ENCODE measurements at regions not wholly inside any gene's neighbourhood (a gene's known extent, or its start where the extent isn't known, plus 50 kb on each side); places are given as distances from the start of the nearest gene placed in this dataset.

DNA sequence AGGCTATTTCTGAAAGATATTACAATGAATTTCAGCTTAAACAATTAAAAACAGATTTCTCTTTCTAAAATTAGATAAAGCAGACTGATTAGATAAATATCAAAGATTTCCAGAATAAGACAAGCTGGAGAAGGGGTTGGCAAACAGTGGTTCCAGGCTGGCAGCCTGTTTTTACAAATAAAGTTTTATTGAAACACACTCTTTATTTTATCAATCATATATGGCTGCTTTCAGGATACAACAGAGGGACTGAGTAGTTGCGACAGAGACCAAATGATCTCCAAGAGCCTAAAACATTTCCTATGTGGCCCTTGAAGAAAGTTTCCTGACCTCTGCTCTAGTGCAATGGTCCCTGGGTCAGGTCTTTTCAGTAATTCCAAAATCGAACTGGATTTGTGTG lies 65.6 kb upstream of the IYD start:
- TF ChIP-seq, protein P1, sequence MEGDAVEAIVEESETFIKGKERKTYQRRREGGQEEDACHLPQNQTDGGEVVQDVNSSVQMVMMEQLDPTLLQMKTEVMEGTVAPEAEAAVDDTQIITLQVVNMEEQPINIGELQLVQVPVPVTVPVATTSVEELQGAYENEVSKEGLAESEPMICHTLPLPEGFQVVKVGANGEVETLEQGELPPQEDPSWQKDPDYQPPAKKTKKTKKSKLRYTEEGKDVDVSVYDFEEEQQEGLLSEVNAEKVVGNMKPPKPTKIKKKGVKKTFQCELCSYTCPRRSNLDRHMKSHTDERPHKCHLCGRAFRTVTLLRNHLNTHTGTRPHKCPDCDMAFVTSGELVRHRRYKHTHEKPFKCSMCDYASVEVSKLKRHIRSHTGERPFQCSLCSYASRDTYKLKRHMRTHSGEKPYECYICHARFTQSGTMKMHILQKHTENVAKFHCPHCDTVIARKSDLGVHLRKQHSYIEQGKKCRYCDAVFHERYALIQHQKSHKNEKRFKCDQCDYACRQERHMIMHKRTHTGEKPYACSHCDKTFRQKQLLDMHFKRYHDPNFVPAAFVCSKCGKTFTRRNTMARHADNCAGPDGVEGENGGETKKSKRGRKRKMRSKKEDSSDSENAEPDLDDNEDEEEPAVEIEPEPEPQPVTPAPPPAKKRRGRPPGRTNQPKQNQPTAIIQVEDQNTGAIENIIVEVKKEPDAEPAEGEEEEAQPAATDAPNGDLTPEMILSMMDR (conservative IDR thresholded peaks at IDR 0.05; ENCODE audit: low read length) = no peak
- TF ChIP-seq EZH2phosphoT487 (IDR thresholded peaks at IDR 0.05; ENCODE audit: borderline replicate concordance) = no peak
